HCT116 (cell line): ENCODE measurements at regions not wholly inside any gene's neighbourhood (a gene's known extent, or its start where the extent isn't known, plus 50 kb on each side); places are given as distances from the start of the nearest gene placed in this dataset.
A peak's percentile ranks its signal among the peaks of the same experiment; 100 is the strongest.

ENCODE experiments used
- ATAC-seq: fragments of 200-7000 bp; cut with Tn5 transposase; 2 replicates; pipeline ENCODE4 v1.9.1; 2020; ENCODE audit warnings: mild to moderate bottlenecking, moderate library complexity
- BruUV-seq: library from RNA; stranded (reverse); fragments of 400-500 nt; replicated peaks from 2 replicates; lab custom pipeline; 2021; lab: Mats Ljungman, UMichigan
- CTCF ChIA-PET: fragments of 300-600 bp; sonication (Branson Sonifier 250); formaldehyde crosslinking; loops from one replicate; lab custom pipeline; 2021; ENCODE audit warnings: antibody characterized with exemption; lab: Charles Lee
- POLR2A ChIA-PET: fragments of 300-600, 350-600 bp; sonication (Branson Sonifier 250); formaldehyde crosslinking; loops from one replicate; lab custom pipeline; 2021; ENCODE audit warnings: antibody characterized with exemption; lab: Charles Lee
- RAD21 ChIA-PET, 2 experiments: fragments of 300-600 bp; sonication (Branson Sonifier 250); formaldehyde crosslinking; loops; one replicate each; lab custom pipeline; 2023; ENCODE audit warnings: low total read pairs in 2 of 2; ENCODE audit not compliant: uncharacterized antibody in 2 of 2, unreplicated experiment in 2 of 2, low non-redundant PET in 1 of 2; lab: Charles Lee
- DNase-seq: peaks from one replicate; pipeline ENCODE4 v3.0.0-alpha.2; 2010; ENCODE audit warnings: low read depth, low spot score
- H2AFZ ChIP-seq: fragments of 200-600 bp; shearing (Covaris generic), sonication (generic); 2 replicates; pipeline ENCODE4 v1.6.1; 2017; ENCODE audit warnings: low read depth, mixed run types, mixed read lengths, antibody characterized with exemption, low read length; ENCODE audit not compliant: poor library complexity, severe bottlenecking
- H3K27ac ChIP-seq: 2 replicates; pipeline ENCODE4 v1.5.1; 2012; ENCODE audit warnings: low read depth, low read length
- H3K27me3 ChIP-seq: fragments of 200-600 bp; sonication (generic); 2 replicates; pipeline ENCODE4 v1.6.1; 2016; ENCODE audit warnings: mixed run types, low read length, mixed read lengths; ENCODE audit not compliant: insufficient read depth
- H3K36me3 ChIP-seq, 2 experiments: fragments of 200-500 bp in 1 of 2; fragments of 200-600 bp in 1 of 2; sonication (Bioruptor generic) in 1 of 2; sonication (generic) in 1 of 2; 2 replicates each; pipeline versions ENCODE4 v1.5.1 to v1.6.1; 2014 to 2016; ENCODE audit warnings: low read length in 2 of 2, inconsistent platforms in 1 of 2, mixed read lengths in 1 of 2, mixed run types in 1 of 2; ENCODE audit not compliant: insufficient read depth in 2 of 2, control insufficient read depth in 1 of 2
- H3K4me1 ChIP-seq, 2 experiments: fragments of 200-600 bp in 1 of 2; sonication (generic) in 1 of 2; 2 replicates each; pipeline versions ENCODE4 v1.5.1 to v1.6.1; 2012 to 2017; ENCODE audit warnings: low read length in 2 of 2, inconsistent platforms in 1 of 2, mild to moderate bottlenecking in 1 of 2, mixed read lengths in 1 of 2, mixed run types in 1 of 2, moderate library complexity in 1 of 2; ENCODE audit not compliant: insufficient read depth in 2 of 2, control insufficient read depth in 1 of 2
- H3K4me2 ChIP-seq: fragments of 200-600 bp; sonication (generic); 2 replicates; pipeline ENCODE4 v1.6.1; 2017; ENCODE audit warnings: mixed run types, low read length, mixed read lengths
- H3K4me3 ChIP-seq, 2 experiments: fragments of 200-600 bp in 1 of 2; sonication (generic) in 1 of 2; replicated peaks in 1 of 2; 2 replicates each; pipeline ENCODE4 v1.5.1; 2011 to 2016; ENCODE audit warnings: low read length in 2 of 2, control low read depth in 1 of 2, low read depth in 1 of 2, mild to moderate bottlenecking in 1 of 2, mixed read lengths in 1 of 2, mixed run types in 1 of 2
- H3K79me2 ChIP-seq: fragments of 200-600 bp; sonication (generic); 2 replicates; pipeline ENCODE4 v1.6.1; 2017; ENCODE audit warnings: mild to moderate bottlenecking, mixed run types, low read length, moderate library complexity, mixed read lengths; ENCODE audit not compliant: insufficient read depth
- H3K9ac ChIP-seq: fragments of 200-600 bp; sonication (generic); 2 replicates; pipeline ENCODE4 v1.6.1; 2016; ENCODE audit warnings: low read length, mixed read lengths
- H3K9me2 ChIP-seq: fragments of 200-600 bp; sonication (generic), shearing (Covaris generic); 2 replicates; pipeline ENCODE4 v1.6.1; 2017; ENCODE audit warnings: mixed run types, mild to moderate bottlenecking, moderate library complexity; ENCODE audit not compliant: insufficient read depth
- H3K9me3 ChIP-seq, 2 experiments: fragments of 200-500 bp in 1 of 2; fragments of 200-600 bp in 1 of 2; sonication (Bioruptor generic) in 1 of 2; sonication (generic) in 1 of 2; 2 replicates each; pipeline ENCODE4 v1.6.1; 2014 to 2017; ENCODE audit warnings: low read length in 2 of 2, mixed read lengths in 2 of 2, inconsistent platforms in 1 of 2, low read depth in 1 of 2, mild to moderate bottlenecking in 1 of 2, mixed run types in 1 of 2, moderate library complexity in 1 of 2; ENCODE audit not compliant: control insufficient read depth in 1 of 2, insufficient read depth in 1 of 2
- H4K20me1 ChIP-seq: fragments of 200-600 bp; sonication (generic), shearing (Covaris generic); 2 replicates; pipeline ENCODE4 v1.6.1; 2017; ENCODE audit warnings: mixed run types, mild to moderate bottlenecking, moderate library complexity; ENCODE audit not compliant: insufficient read depth
- ATF3 ChIP-seq: IDR thresholded peaks from 2 replicates; pipeline ENCODE4 v1.6.1; 2012
- CEBPB ChIP-seq: IDR thresholded peaks from 2 replicates; pipeline ENCODE4 v1.6.1; 2012; ENCODE audit warnings: low read depth
- CTCF ChIP-seq, 3 experiments: fragments of 200-600 bp in 1 of 3; sonication (generic) in 1 of 3; IDR thresholded peaks in 2 of 3; conservative IDR thresholded peaks in 1 of 3; 2 replicates each; pipeline ENCODE4 v1.5.1; 2012 to 2017; ENCODE audit warnings: low read depth in 2 of 3, low read length in 2 of 3, antibody characterized with exemption in 1 of 3, borderline replicate concordance in 1 of 3, control low read depth in 1 of 3, mild to moderate bottlenecking in 1 of 3, mixed read lengths in 1 of 3, mixed run types in 1 of 3, moderate library complexity in 1 of 3; ENCODE audit not compliant: insufficient read depth in 1 of 3
- EGR1 ChIP-seq: IDR thresholded peaks from 2 replicates; pipeline ENCODE4 v1.6.1; 2012; ENCODE audit warnings: low read depth
- EZH2 ChIP-seq: fragments of 200-600 bp; sonication (generic); IDR thresholded peaks from 2 replicates; pipeline ENCODE4 v1.6.1; 2017; ENCODE audit warnings: antibody characterized with exemption, mixed run types
- EZH2phosphoT487 ChIP-seq: fragments of 200-600 bp; IDR thresholded peaks from 2 replicates; pipeline ENCODE4 v1.6.1; 2018; ENCODE audit warnings: antibody characterized with exemption, borderline replicate concordance
- FOSL1 ChIP-seq: IDR thresholded peaks from 2 replicates; pipeline ENCODE4 v1.6.1; 2012; ENCODE audit warnings: low read depth
- JUND ChIP-seq: IDR thresholded peaks from 2 replicates; pipeline ENCODE4 v1.6.1; 2012
- MAX ChIP-seq: IDR thresholded peaks from 2 replicates; pipeline ENCODE4 v1.6.1; 2012
- POLR2A ChIP-seq: IDR thresholded peaks from 2 replicates; pipeline ENCODE4 v1.7.0; 2011; ENCODE audit warnings: borderline replicate concordance; ENCODE audit not compliant: insufficient read depth, insufficient read length; ENCODE audit errors: extremely low read depth
- POLR2AphosphoS5 ChIP-seq: IDR thresholded peaks from 2 replicates; pipeline ENCODE4 v1.6.1; 2011; ENCODE audit warnings: mild to moderate bottlenecking, low read depth, low read length, moderate library complexity
- RAD21 ChIP-seq: IDR thresholded peaks from 2 replicates; pipeline ENCODE4 v1.6.1; 2012; ENCODE audit warnings: low read depth, mild to moderate bottlenecking
- REST ChIP-seq: IDR thresholded peaks from 2 replicates; pipeline ENCODE4 v1.6.1; 2012; ENCODE audit warnings: low read depth
- SIN3A ChIP-seq: IDR thresholded peaks from 2 replicates; pipeline ENCODE4 v1.6.1; 2012; ENCODE audit warnings: low read depth
- SP1 ChIP-seq: IDR thresholded peaks from 2 replicates; pipeline ENCODE4 v1.6.1; 2012; ENCODE audit warnings: low read depth
- TCF7L2 ChIP-seq: IDR thresholded peaks from 2 replicates; pipeline ENCODE4 v1.7.0; 2011; ENCODE audit warnings: borderline replicate concordance, inconsistent platforms; ENCODE audit not compliant: insufficient read depth, insufficient read length; ENCODE audit errors: extremely low read depth
- YY1 ChIP-seq: IDR thresholded peaks from 2 replicates; pipeline ENCODE4 v1.6.1; 2011; ENCODE audit warnings: low read length, low read depth, moderate library complexity, mild to moderate bottlenecking; ENCODE audit not compliant: insufficient replicate concordance; ENCODE audit errors: extremely low read depth
- ZBTB33 ChIP-seq: IDR thresholded peaks from 2 replicates; pipeline ENCODE4 v1.6.1; 2011; ENCODE audit warnings: mild to moderate bottlenecking, low read length, moderate library complexity; ENCODE audit not compliant: insufficient replicate concordance; ENCODE audit errors: extremely low read depth
- ZFX ChIP-seq: fragments of 450-650 bp; IDR thresholded peaks from 2 replicates; pipeline ENCODE4 v1.6.1; 2017
- ZNF274 ChIP-seq: fragments of 200-500 bp; sonication (Bioruptor generic); IDR thresholded peaks from 2 replicates; pipeline ENCODE4 v1.6.1; 2014; ENCODE audit warnings: mild to moderate bottlenecking, low read depth, low read length, inconsistent platforms
- intact Hi-C: fragments of 100-400 bp; cut with micrococcal nuclease; formaldehyde crosslinking; loops from 2 replicates; pipeline ENCODE4 v1.10.0; 2022

GRCh38 chr2:226669249-226669648 is 130.4 kb downstream of the IRS1 start:
- Histone ChIP-seq H3K9ac (no peak overlapping the region), H3K36me3 (peaks cover 0 to 5% of the 10 kb centered on the region in 2 experiments; a peak in 1 of 4 replicates), H3K9me2 (no peaks in the 10 kb centered on the region), H4K20me1 (no peaks in the 10 kb centered on the region), H3K27ac (peak overlapping the region; percentile 98), H3K9me3 (no peaks in the 10 kb centered on the region), H3K4me2 (no peak overlapping the region), H3K27me3 (no peaks in the 10 kb centered on the region), H3K79me2 (no peaks in the 10 kb centered on the region), H3K4me3 (no peak overlapping the region), H3K4me1 (peaks cover 66 to 88% of the 10 kb centered on the region in 2 experiments), H2AFZ (no peak overlapping the region)
- DNase-seq (no peak), ATAC-seq (no peak)
- RAD21 ChIA-PET, result no interaction called here
- CTCF ChIA-PET, result interaction anchor here (0.5 kb wide), 1 partner anchor 515 kb away, joined by 4 read pairs; no protein-coding TSS in a partner anchor
- BruUV-seq, result no TSS peak
- intact Hi-C loops, result no loop called here
- POLR2A ChIA-PET, result interaction anchor here (1.9 kb wide), 1 partner anchor 11 kb away, joined by 4 read pairs; no protein-coding TSS in a partner anchor
- TF ChIP-seq CEBPB, result no peak
- TF ChIP-seq ZNF274, result no peak
- TF ChIP-seq EZH2phosphoT487, result no peak
- TF ChIP-seq ZFX, result no peak
- TF ChIP-seq EZH2, result no peak
- TF ChIP-seq FOSL1, result no peak
- TF ChIP-seq ZBTB33, result no peak
- TF ChIP-seq POLR2AphosphoS5, result no peak
- no peak for TF ChIP-seq POLR2A
- TF ChIP-seq MAX, result no peak
- TF ChIP-seq CTCF (IDR thresholded peaks at IDR 0.05 in 2 of 3, conservative IDR thresholded peaks at IDR 0.05 in 1 of 3; ENCODE audit: borderline replicate concordance in 1 of 3, insufficient read depth in 1 of 3, low read depth in 2 of 3, low read length in 2 of 3), result no peak
- no peak for TF ChIP-seq SP1
- TF ChIP-seq REST, result no peak
- no peak for TF ChIP-seq SIN3A
- TF ChIP-seq RAD21, result no peak
- TF ChIP-seq JUND, result no peak
- no peak for TF ChIP-seq EGR1
- no peak for TF ChIP-seq TCF7L2
- no peak for TF ChIP-seq ATF3
- TF ChIP-seq YY1, result no peak
